HepG2 (cell line): ENCODE measurements at regions not wholly inside any gene's neighbourhood (a gene's known extent, or its start where the extent isn't known, plus 50 kb on each side); places are given as distances from the start of the nearest gene placed in this dataset.

Experiments
- ATAC-seq: fragments of 200-7000 bp; cut with Tn5 transposase; 3 replicates; pipeline ENCODE4 v1.9.1; 2020; ENCODE audit warnings: mild to moderate bottlenecking, moderate library complexity
- BruUV-seq: library from RNA; stranded (reverse); fragments of 400-500 nt; replicated peaks from 2 replicates; lab custom pipeline; 2021; lab: Mats Ljungman, UMichigan
- CTCF ChIA-PET: fragments of 300-600 bp; formaldehyde crosslinking; extraction: SDS; loops from one replicate; lab custom pipeline; 2021; ENCODE audit warnings: low total read pairs, inconsistent platforms, low intra/inter-chr PET ratio; lab: Yijun Ruan, JAX
- POLR2A ChIA-PET: fragments of 350-600 bp; sonication (Branson Sonifier 250); formaldehyde crosslinking; loops from one replicate; lab custom pipeline; 2020; ENCODE audit warnings: antibody characterized with exemption, inconsistent platforms; lab: Yijun Ruan, JAX
- DNase-seq: peaks from one replicate; pipeline ENCODE4 v3.0.0-alpha.2; 2015; ENCODE audit warnings: low spot score
- FAIRE-seq: peaks from 3 replicates; lab custom pipeline; 2011; peaks lifted over from hg19 to GRCh38; lab: Jason Lieb, UNC
- H2AFZ ChIP-seq: one replicate; pipeline ENCODE4 v1.6.1; 2011; ENCODE audit warnings: low read length, inconsistent platforms
- H3K27ac ChIP-seq: fragments of 300-600 bp; 3 replicates; pipeline ENCODE4 v1.8.0; 2011; ENCODE audit warnings: mixed run types, mild to moderate bottlenecking, mixed read lengths, low read length, inconsistent platforms; ENCODE audit not compliant: insufficient read depth; ENCODE audit errors: extremely low read length
- H3K27me3 ChIP-seq, 2 experiments: fragments of 200-600 bp in 1 of 2; 2 replicates in 1 of 2; 3 replicates in 1 of 2; pipeline versions ENCODE4 v1.6.0 to v1.8.0; 2011; ENCODE audit warnings: low read length in 2 of 2, mild to moderate bottlenecking in 2 of 2, moderate library complexity in 2 of 2, inconsistent platforms in 1 of 2; ENCODE audit not compliant: insufficient read depth in 2 of 2, control insufficient read depth in 1 of 2
- H3K36me3 ChIP-seq, 2 experiments: fragments of 200-600 bp in 1 of 2; replicated peaks in 1 of 2; 2 replicates in 1 of 2; 3 replicates in 1 of 2; pipeline versions ENCODE4 v1.5.1 to v1.8.0; 2011; ENCODE audit warnings: low read length in 2 of 2, inconsistent platforms in 1 of 2; ENCODE audit not compliant: insufficient read depth in 2 of 2, control insufficient read depth in 1 of 2
- H3K4me1 ChIP-seq: 2 replicates; pipeline ENCODE4 v1.5.1; 2012; ENCODE audit warnings: low read length, inconsistent platforms; ENCODE audit not compliant: insufficient read depth
- H3K4me2 ChIP-seq: 2 replicates; pipeline ENCODE4 v1.6.0; 2011; ENCODE audit warnings: low read depth, low read length, inconsistent platforms
- H3K4me3 ChIP-seq, 3 experiments: fragments of 200-600 bp in 1 of 3; sonication (generic), shearing (Covaris generic) in 1 of 3; replicated peaks in 1 of 3; 2 replicates each; pipeline ENCODE4 v1.5.1; 2011 to 2016; ENCODE audit warnings: low read length in 3 of 3, inconsistent platforms in 2 of 3, low read depth in 2 of 3, mild to moderate bottlenecking in 2 of 3, control low read depth in 1 of 3, mixed read lengths in 1 of 3; ENCODE audit not compliant: insufficient read depth in 1 of 3
- H3K79me2 ChIP-seq: one replicate; pipeline ENCODE4 v1.6.1; 2011; ENCODE audit warnings: low read length, inconsistent platforms; ENCODE audit not compliant: insufficient read depth
- H3K9ac ChIP-seq: 2 replicates; pipeline ENCODE4 v1.6.0; 2011; ENCODE audit warnings: mild to moderate bottlenecking, low read depth, low read length, inconsistent platforms; ENCODE audit not compliant: insufficient read depth
- H3K9me3 ChIP-seq: 2 replicates; pipeline ENCODE4 v1.5.1; 2012; ENCODE audit warnings: mild to moderate bottlenecking, low read length
- H4K20me1 ChIP-seq: 2 replicates; pipeline ENCODE4 v1.6.0; 2011; ENCODE audit warnings: inconsistent platforms, mild to moderate bottlenecking, low read length, moderate library complexity; ENCODE audit not compliant: insufficient read depth
- ARID2 ChIP-seq: sonication (generic); formaldehyde crosslinking; IDR thresholded peaks from 2 replicates; pipeline ENCODE4 v1.8.1; 2022; ENCODE audit warnings: mild to moderate bottlenecking, missing genetic modification reagents, borderline replicate concordance
- HCFC1 ChIP-seq: fragments of 150-350 bp; IDR thresholded peaks from 2 replicates; pipeline ENCODE4 v1.6.1; 2014; ENCODE audit warnings: low read depth, low read length
- HOXA3 ChIP-seq: sonication (generic); formaldehyde crosslinking; IDR thresholded peaks from 2 replicates; pipeline ENCODE4 v1.5.0; 2020; ENCODE audit warnings: missing genetic modification reagents
- SIX4 ChIP-seq: sonication (generic); formaldehyde crosslinking; IDR thresholded peaks from 2 replicates; pipeline ENCODE4 v1.4.0; 2020; ENCODE audit warnings: missing genetic modification reagents
- ZBTB7B ChIP-seq: sonication (generic); formaldehyde crosslinking; IDR thresholded peaks from 2 replicates; pipeline ENCODE4 v1.4.0; 2020; ENCODE audit warnings: missing genetic modification reagents
- ZNF264 ChIP-seq: sonication (generic); formaldehyde crosslinking; IDR thresholded peaks from 2 replicates; pipeline ENCODE4 v1.4.0; 2020; ENCODE audit warnings: missing genetic modification reagents
- ZNF350 ChIP-seq: sonication (generic); formaldehyde crosslinking; IDR thresholded peaks from 2 replicates; pipeline ENCODE4 v1.4.0; 2020; ENCODE audit warnings: mild to moderate bottlenecking, low read depth, missing genetic modification reagents, borderline replicate concordance
- ZNF563 ChIP-seq: sonication (generic); formaldehyde crosslinking; IDR thresholded peaks from 2 replicates; pipeline ENCODE4 v1.8.0; 2022; ENCODE audit warnings: mild to moderate bottlenecking, moderate library complexity, missing genetic modification reagents
- ZNF672 ChIP-seq: sonication (generic); formaldehyde crosslinking; IDR thresholded peaks from 2 replicates; pipeline ENCODE4 v1.8.1; 2022; ENCODE audit warnings: missing genetic modification reagents
- ZNF83 ChIP-seq: sonication (generic); formaldehyde crosslinking; IDR thresholded peaks from 2 replicates; pipeline ENCODE4 v1.4.0; 2020; ENCODE audit warnings: missing genetic modification reagents, mild to moderate bottlenecking, borderline replicate concordance
- WGBS: methylation state at CpG from one replicate; pipeline ENCODE4 v1.1.6; 2017; ENCODE audit warnings: low lambda C conversion rate; 5-methylcytosine and 5-hydroxymethylcytosine counted together
- in situ Hi-C: cut with HindIII; loops from 2 replicates; pipeline ENCODE4 v1.10.0; 2017; ENCODE audit warnings: low pct_unique_long_range_greater_than_20kb; ENCODE audit not compliant: extremely low pct_ligation_motif_present
- intact Hi-C: fragments of 100-400 bp; cut with micrococcal nuclease; formaldehyde crosslinking; loops from one replicate; pipeline ENCODE4 v1.10.0; 2022; ENCODE audit not compliant: unreplicated experiment
- TF ChIP-seq, protein P1 (sequence below): sonication (generic); formaldehyde crosslinking; conservative IDR thresholded peaks from 2 replicates; pipeline ENCODE4 v1.8.1; 2023; ENCODE audit warnings: missing genetic modification reagents
- TF ChIP-seq, protein P2 (sequence below): sonication (generic); formaldehyde crosslinking; IDR thresholded peaks from 2 replicates; pipeline ENCODE4 v1.5.0; 2020; ENCODE audit warnings: mild to moderate bottlenecking, missing genetic modification reagents
- TF ChIP-seq, protein P3 (sequence below): sonication (generic); formaldehyde crosslinking; IDR thresholded peaks from 2 replicates; pipeline ENCODE4 v1.4.0; 2020; ENCODE audit warnings: mild to moderate bottlenecking, missing genetic modification reagents

DNA sequence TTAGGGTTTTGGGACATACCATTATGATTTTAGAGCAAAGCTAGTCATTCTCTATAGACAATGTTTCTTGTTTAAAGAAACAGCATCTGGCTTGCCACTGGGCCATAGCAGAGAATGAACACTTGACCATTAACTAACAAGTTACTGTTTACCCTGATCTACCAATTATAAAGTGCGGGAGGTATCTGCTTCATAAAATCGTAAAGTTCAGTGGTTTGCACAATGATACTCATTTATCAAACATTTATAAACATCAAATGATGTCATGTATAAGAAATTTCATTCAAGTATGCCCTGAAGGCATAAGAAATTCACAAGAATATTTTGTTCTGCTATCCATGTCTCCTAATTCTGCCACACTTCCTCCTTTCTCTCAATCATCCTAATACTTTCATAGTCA, 139.2 kb downstream of the PCDH20 start (continued):
- TF ChIP-seq ZNF83 (CRISPR knock-in tag) (no peak), ZNF350 (CRISPR knock-in tag) (no peak), ZBTB7B (CRISPR knock-in tag) (no peak)

DNA sequence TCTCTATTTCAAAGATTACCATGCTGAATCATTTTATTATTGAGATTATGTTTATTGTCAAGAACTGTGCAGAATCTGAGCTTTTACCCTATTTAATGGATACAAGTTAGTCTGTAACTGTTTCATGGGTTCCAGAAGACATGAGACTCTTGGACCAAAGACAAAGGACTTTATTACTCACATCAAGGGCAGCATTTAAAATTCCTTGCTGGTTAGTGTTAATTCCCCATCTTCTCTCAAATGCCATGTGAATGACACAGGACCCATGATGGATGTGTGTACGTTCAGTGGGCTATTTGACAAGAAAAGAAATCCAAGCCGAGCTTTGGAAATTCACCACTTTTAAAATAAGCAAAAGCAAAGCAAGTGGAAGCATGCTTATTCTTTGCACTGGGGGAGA, 139.9 kb downstream of the PCDH20 start:
- intact Hi-C loops, result no loop called here
- Histone ChIP-seq H3K79me2 (no peaks in the 10 kb centered on the region), H3K9ac (no peak overlapping the region), H3K4me1 (no peaks in the 10 kb centered on the region), H3K36me3 (no peaks in the 10 kb centered on the region), H3K27me3 (no peaks in the 10 kb centered on the region), H3K9me3 (no peaks in the 10 kb centered on the region), H2AFZ (no peak overlapping the region), H3K4me2 (no peak overlapping the region), H3K4me3 (no peak overlapping the region), H3K27ac (no peak overlapping the region), H4K20me1 (no peaks in the 10 kb centered on the region)
- POLR2A ChIA-PET, result no interaction called here
- in situ Hi-C loops, result no loop called here
- BruUV-seq, result no TSS peak
- no peak for FAIRE-seq
- no peak for DNase-seq
- CTCF ChIA-PET, result no interaction called here
- no peak for ATAC-seq
- WGBS, result 0% methylated on average over 2 of the region's 2 CpGs
- TF ChIP-seq SIX4 (CRISPR knock-in tag) (no peak), ZNF264 (no peak), ZNF563 (CRISPR knock-in tag) (no peak), HCFC1 (no peak), ZNF672 (CRISPR knock-in tag) (no peak), HOXA3 (no peak), ARID2 (CRISPR knock-in tag) (no peak)
- TF ChIP-seq, protein P1, sequence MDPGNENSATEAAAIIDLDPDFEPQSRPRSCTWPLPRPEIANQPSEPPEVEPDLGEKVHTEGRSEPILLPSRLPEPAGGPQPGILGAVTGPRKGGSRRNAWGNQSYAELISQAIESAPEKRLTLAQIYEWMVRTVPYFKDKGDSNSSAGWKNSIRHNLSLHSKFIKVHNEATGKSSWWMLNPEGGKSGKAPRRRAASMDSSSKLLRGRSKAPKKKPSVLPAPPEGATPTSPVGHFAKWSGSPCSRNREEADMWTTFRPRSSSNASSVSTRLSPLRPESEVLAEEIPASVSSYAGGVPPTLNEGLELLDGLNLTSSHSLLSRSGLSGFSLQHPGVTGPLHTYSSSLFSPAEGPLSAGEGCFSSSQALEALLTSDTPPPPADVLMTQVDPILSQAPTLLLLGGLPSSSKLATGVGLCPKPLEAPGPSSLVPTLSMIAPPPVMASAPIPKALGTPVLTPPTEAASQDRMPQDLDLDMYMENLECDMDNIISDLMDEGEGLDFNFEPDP (CRISPR knock-in tag), result no peak
- TF ChIP-seq, protein P2, sequence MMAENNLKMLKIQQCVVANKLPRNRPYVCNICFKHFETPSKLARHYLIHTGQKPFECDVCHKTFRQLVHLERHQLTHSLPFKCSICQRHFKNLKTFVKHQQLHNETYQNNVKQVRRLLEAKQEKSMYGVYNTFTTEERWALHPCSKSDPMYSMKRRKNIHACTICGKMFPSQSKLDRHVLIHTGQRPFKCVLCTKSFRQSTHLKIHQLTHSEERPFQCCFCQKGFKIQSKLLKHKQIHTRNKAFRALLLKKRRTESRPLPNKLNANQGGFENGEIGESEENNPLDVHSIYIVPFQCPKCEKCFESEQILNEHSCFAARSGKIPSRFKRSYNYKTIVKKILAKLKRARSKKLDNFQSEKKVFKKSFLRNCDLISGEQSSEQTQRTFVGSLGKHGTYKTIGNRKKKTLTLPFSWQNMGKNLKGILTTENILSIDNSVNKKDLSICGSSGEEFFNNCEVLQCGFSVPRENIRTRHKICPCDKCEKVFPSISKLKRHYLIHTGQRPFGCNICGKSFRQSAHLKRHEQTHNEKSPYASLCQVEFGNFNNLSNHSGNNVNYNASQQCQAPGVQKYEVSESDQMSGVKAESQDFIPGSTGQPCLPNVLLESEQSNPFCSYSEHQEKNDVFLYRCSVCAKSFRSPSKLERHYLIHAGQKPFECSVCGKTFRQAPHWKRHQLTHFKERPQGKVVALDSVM (CRISPR knock-in tag), result no peak
- TF ChIP-seq, protein P3, sequence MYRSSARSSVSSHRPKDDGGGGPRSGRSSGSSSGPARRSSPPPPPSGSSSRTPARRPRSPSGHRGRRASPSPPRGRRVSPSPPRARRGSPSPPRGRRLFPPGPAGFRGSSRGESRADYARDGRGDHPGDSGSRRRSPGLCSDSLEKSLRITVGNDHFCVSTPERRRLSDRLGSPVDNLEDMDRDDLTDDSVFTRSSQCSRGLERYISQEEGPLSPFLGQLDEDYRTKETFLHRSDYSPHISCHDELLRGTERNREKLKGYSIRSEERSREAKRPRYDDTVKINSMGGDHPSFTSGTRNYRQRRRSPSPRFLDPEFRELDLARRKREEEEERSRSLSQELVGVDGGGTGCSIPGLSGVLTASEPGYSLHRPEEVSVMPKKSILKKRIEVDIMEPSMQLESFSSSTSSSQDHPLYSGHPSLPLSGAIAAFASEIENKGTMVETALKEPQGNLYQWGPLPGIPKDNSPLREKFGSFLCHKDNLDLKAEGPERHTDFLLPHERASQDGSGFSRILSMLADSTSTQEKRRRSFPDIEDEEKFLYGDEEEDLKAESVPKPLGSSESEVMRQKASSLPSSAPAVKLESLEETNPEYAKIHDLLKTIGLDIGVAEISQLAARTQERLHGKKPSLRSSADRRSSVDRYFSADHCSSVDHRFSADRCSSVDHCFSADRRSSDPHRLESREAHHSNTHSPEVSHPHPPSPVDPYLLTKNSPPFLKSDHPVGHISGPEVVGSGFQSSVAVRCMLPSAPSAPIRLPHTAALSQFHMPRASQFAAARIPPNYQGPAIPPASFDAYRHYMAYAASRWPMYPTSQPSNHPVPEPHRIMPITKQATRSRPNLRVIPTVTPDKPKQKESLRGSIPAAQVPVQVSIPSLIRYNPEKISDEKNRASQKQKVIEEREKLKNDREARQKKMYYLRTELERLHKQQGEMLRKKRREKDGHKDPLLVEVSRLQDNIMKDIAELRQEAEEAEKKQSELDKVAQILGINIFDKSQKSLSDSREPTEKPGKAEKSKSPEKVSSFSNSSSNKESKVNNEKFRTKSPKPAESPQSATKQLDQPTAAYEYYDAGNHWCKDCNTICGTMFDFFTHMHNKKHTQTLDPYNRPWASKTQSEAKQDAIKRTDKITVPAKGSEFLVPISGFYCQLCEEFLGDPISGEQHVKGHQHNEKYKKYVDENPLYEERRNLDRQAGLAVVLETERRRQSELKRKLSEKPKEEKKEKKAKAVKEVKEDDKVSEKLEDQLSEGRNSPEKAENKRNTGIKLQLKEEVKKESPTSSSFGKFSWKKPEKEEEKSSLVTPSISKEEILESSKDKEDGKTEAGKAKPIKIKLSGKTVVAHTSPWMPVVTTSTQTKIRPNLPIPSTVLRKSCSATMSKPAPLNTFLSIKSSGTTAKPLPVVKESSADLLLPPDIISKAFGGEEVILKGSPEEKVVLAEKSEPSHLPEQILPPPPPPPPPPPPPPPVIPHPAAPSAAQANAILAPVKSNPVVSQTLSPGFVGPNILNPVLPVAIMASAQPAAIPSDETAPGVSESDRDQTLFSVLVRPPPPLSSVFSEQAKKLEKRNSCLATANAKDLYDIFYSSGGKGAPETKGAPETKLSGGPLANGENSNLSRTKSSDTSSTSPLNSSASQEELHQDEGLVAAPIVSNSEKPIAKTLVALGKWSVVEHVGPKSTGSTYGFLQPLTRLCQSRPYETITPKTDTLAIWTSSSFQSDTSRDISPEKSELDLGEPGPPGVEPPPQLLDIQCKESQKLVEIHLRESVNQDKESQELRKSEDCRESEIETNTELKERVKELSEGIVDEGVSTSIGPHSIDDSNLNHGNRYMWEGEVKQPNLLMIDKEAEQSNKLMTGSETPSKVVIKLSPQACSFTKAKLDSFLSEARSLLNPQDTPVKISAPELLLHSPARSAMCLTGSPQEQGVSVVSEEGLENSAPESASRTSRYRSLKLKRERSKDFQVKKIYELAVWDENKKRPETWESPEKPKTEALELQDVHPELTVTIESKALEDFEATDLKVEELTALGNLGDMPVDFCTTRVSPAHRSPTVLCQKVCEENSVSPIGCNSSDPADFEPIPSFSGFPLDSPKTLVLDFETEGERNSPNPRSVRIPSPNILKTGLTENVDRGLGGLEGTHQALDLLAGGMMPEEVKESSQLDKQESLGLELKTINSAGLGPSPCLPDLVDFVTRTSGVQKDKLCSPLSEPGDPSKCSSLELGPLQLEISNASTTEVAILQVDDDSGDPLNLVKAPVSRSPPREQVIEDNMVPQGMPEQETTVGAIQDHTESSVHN (CRISPR knock-in tag), result no peak
